Neural cell (in vitro differentiated cells): ENCODE measurements at regions not wholly inside any gene's neighbourhood (a gene's known extent, or its start where the extent isn't known, plus 50 kb on each side); places are given as distances from the start of the nearest gene placed in this dataset.

Source experiments
- H2AFZ ChIP-seq: fragments of 200-600, 300-800 bp; sonication (generic), shearing (Covaris generic); 2 replicates; pipeline ENCODE4 v1.6.0; 2014; ENCODE audit warnings: low read depth, mild to moderate bottlenecking, antibody characterized with exemption, low read length, moderate library complexity
- H3F3A ChIP-seq: fragments of 200-600 bp; shearing (Covaris generic); 2 replicates; pipeline ENCODE4 v1.6.1; 2016; ENCODE audit warnings: mild to moderate bottlenecking, moderate library complexity, mixed read lengths, antibody characterized with exemption, low read length; ENCODE audit not compliant: insufficient read depth, poor library complexity, severe bottlenecking
- H3K27ac ChIP-seq: fragments of 200-600, 300-800 bp; sonication (generic), shearing (Covaris generic); 2 replicates; pipeline ENCODE4 v1.5.1; 2014; ENCODE audit warnings: mild to moderate bottlenecking, low read length, moderate library complexity
- H3K27me3 ChIP-seq: fragments of 300-800, 200-600 bp; sonication (generic), shearing (Covaris generic); 2 replicates; pipeline ENCODE4 v1.6.0; 2014; ENCODE audit warnings: mild to moderate bottlenecking, low read depth, low read length, moderate library complexity; ENCODE audit not compliant: insufficient read depth
- H3K36me3 ChIP-seq: fragments of 300-800, 200-600 bp; sonication (generic), shearing (Covaris generic); 2 replicates; pipeline ENCODE4 v1.5.1; 2014; ENCODE audit warnings: mild to moderate bottlenecking, antibody characterized with exemption, low read length, moderate library complexity; ENCODE audit not compliant: insufficient read depth
- H3K4me2 ChIP-seq: fragments of 300-800, 200-600 bp; sonication (generic), shearing (Covaris generic); 2 replicates; pipeline ENCODE4 v1.6.0; 2014; ENCODE audit warnings: mild to moderate bottlenecking, low read length
- H3K4me3 ChIP-seq: fragments of 300-800, 200-600 bp; sonication (generic), shearing (Covaris generic); 2 replicates; pipeline ENCODE4 v1.5.1; 2014; ENCODE audit warnings: mild to moderate bottlenecking, low read length, moderate library complexity
- H3K79me2 ChIP-seq: fragments of 200-600 bp; shearing (Covaris generic); replicated peaks from 2 replicates; pipeline ENCODE4 v1.6.0; 2014; ENCODE audit warnings: mild to moderate bottlenecking, low read length, moderate library complexity; ENCODE audit not compliant: insufficient read depth
- H3K9ac ChIP-seq: fragments of 300-800, 200-600 bp; sonication (generic), shearing (Covaris generic); 2 replicates; pipeline ENCODE4 v1.6.1; 2016; ENCODE audit warnings: mild to moderate bottlenecking, low read length, mixed read lengths
- H3K9me2 ChIP-seq: fragments of 200-600 bp; shearing (Covaris generic); 2 replicates; pipeline ENCODE4 v1.6.1; 2016; ENCODE audit warnings: mild to moderate bottlenecking, low read length, mixed read lengths; ENCODE audit not compliant: insufficient read depth
- H3K9me3 ChIP-seq: fragments of 200-600, 300-800 bp; sonication (generic), shearing (Covaris generic); 2 replicates; pipeline ENCODE4 v1.6.1; 2016; ENCODE audit warnings: mild to moderate bottlenecking, mixed run types, low read length, moderate library complexity, mixed read lengths
- H4K20me1 ChIP-seq: fragments of 200-600 bp; shearing (Covaris generic); 2 replicates; pipeline ENCODE4 v1.6.1; 2016; ENCODE audit warnings: mild to moderate bottlenecking, mixed run types; ENCODE audit not compliant: insufficient read depth
- CTCF ChIP-seq: fragments of 450-650 bp; IDR thresholded peaks from 2 replicates; pipeline ENCODE4 v1.5.1; 2014; ENCODE audit warnings: antibody characterized with exemption, mild to moderate bottlenecking, moderate library complexity; ENCODE audit not compliant: poor library complexity, severe bottlenecking
- EP300 ChIP-seq: fragments of 450-650 bp; conservative IDR thresholded peaks from 2 replicates; pipeline ENCODE4 v1.6.1; 2014; ENCODE audit warnings: antibody characterized with exemption, mild to moderate bottlenecking, moderate library complexity; ENCODE audit not compliant: poor library complexity, severe bottlenecking
- EZH2 ChIP-seq: fragments of 200-600, 300-800 bp; shearing (Covaris generic), sonication (generic); IDR thresholded peaks from 2 replicates; pipeline ENCODE4 v1.6.1; 2014; ENCODE audit warnings: antibody characterized with exemption, low read length, borderline replicate concordance, mild to moderate bottlenecking; ENCODE audit not compliant: insufficient read depth, poor library complexity, severe bottlenecking
- MXI1 ChIP-seq: fragments of 450-650 bp; conservative IDR thresholded peaks from 2 replicates; pipeline ENCODE4 v1.6.1; 2014; ENCODE audit warnings: antibody characterized with exemption, mild to moderate bottlenecking; ENCODE audit not compliant: poor library complexity, severe bottlenecking
- POLR2AphosphoS5 ChIP-seq: IDR thresholded peaks from 2 replicates; pipeline ENCODE4 v1.6.1; 2012
- RAD21 ChIP-seq: fragments of 450-650 bp; conservative IDR thresholded peaks from 2 replicates; pipeline ENCODE4 v1.6.1; 2014; ENCODE audit warnings: antibody characterized with exemption, mild to moderate bottlenecking, moderate library complexity
- REST ChIP-seq: IDR thresholded peaks from 2 replicates; pipeline ENCODE4 v1.6.1; 2012; ENCODE audit warnings: borderline replicate concordance
- SMC3 ChIP-seq: fragments of 450-650 bp; conservative IDR thresholded peaks from 2 replicates; pipeline ENCODE4 v1.6.1; 2014; ENCODE audit warnings: antibody characterized with exemption, mild to moderate bottlenecking, moderate library complexity; ENCODE audit not compliant: poor library complexity
- TAF1 ChIP-seq: IDR thresholded peaks from 2 replicates; pipeline ENCODE4 v1.6.1; 2012; ENCODE audit warnings: low read depth

DNA sequence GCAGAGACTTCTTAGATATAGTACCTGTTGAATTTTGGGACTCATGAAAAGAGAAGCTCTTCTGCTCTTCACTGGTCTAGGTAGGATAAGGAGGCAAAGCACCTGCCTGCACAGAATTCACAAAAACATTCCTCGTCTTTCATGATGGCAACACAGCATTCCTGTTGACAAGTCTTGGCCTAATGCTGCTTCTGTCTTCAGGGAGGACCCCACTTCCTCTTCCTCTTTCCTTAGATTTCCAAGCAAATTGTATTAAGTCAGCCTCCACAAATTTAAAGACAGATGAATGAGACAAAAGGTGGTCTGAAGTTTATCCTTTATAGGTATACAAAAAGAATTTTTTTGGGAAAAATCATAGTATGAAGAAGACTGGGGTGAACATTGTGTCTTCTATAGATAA lies 64.9 kb downstream of the DNAJB9 start:
- no peaks in the 10 kb centered on the region for H3K9me3 ChIP-seq
- no peak overlapping the region for H3K4me2 ChIP-seq
- no peak overlapping the region for H3K27ac ChIP-seq
- no peaks in the 10 kb centered on the region for H4K20me1 ChIP-seq
- H3K4me3 ChIP-seq = no peak overlapping the region
- H3K27me3 ChIP-seq = no peaks in the 10 kb centered on the region
- no peak for TF ChIP-seq EP300
- no peak for TF ChIP-seq REST
- no peak for TF ChIP-seq SMC3
- no peak for TF ChIP-seq TAF1
- TF ChIP-seq EZH2 = no peak
- TF ChIP-seq MXI1 = no peak
- no peak for TF ChIP-seq RAD21
- TF ChIP-seq CTCF = no peak
- TF ChIP-seq POLR2AphosphoS5 = no peak
- no peak overlapping the region for H3K9ac ChIP-seq
- no peaks in the 10 kb centered on the region for H3F3A ChIP-seq
- no peaks in the 10 kb centered on the region for H3K9me2 ChIP-seq
- no peaks in the 10 kb centered on the region for H3K36me3 ChIP-seq
- H2AFZ ChIP-seq = no peak overlapping the region
- no peaks in the 10 kb centered on the region for H3K79me2 ChIP-seq

- Histone ChIP-seq H3K9ac (no peak overlapping the region), H3K36me3 (no peaks in the 10 kb centered on the region), H3K79me2 (no peaks in the 10 kb centered on the region), H3K4me3 (no peak overlapping the region), H3K9me2 (no peaks in the 10 kb centered on the region), H2AFZ (no peak overlapping the region), H3K9me3 (no peaks in the 10 kb centered on the region), H3K27me3 (no peaks in the 10 kb centered on the region), H3F3A (no peaks in the 10 kb centered on the region), H3K27ac (no peak overlapping the region), H4K20me1 (no peaks in the 10 kb centered on the region), H3K4me2 (no peak overlapping the region)
- TF ChIP-seq EP300 (no peak), TAF1 (no peak), CTCF (no peak), EZH2 (no peak), MXI1 (no peak), RAD21 (no peak), SMC3 (no peak), POLR2AphosphoS5 (no peak), REST (no peak)
Observed at GRCh38 chr7:108637049-108637621, 67.5 kb downstream of the DNAJB9 start.
